ENCODE measurements at regions not wholly inside any gene's neighbourhood (a gene's known extent, or its start where the extent isn't known, plus 50 kb on each side); places are given as distances from the start of the nearest gene placed in this dataset.
"Not testable (repeated sequence)": the region's sequence is repeated elsewhere in the genome, so short reads cannot be mapped to it uniquely, and the experiment has no call there.

DNA sequence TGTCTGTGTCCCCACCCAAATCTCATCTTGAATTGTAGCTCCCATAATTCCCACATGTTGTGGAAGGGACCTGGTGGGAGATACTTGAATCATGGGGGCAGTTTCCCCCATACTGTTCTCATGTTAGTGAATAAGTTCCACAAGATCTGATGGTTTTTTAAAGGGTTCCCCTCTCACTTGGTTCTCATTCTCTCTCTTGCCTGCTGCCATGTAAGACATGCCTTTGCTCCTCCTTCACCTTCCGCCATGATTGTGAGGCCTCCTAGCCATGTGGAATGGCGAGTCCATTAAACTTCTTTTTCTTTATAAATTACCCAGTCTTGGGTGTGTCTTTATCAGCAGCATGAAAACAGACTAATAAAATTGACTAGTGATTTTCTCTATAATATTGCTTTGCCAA, 75.2 kb upstream of the SH3BP4 start:
- TF ChIP-seq JUND (IDR thresholded peaks at IDR 0.05; ENCODE audit: low read length); CTCF (IDR thresholded peaks at IDR 0.05; ENCODE audit: control extremely low read depth in 1 of 3, insufficient read depth in 1 of 3, low read depth in 1 of 3, low read length in 3 of 3); YY1 (IDR thresholded peaks at IDR 0.05; ENCODE audit: low read depth, low read length); RXRA (IDR thresholded peaks at IDR 0.05; ENCODE audit: insufficient read depth, low read depth, low read length); KDM4A (IDR thresholded peaks at IDR 0.05; ENCODE audit: low read depth, low read length, severe bottlenecking); GABPA (IDR thresholded peaks at IDR 0.05; ENCODE audit: borderline replicate concordance, insufficient read depth, low read length); ZNF274 (IDR thresholded peaks at IDR 0.05; ENCODE audit: borderline replicate concordance, extremely low read depth, low read length); FOSL1 (IDR thresholded peaks at IDR 0.05; ENCODE audit: insufficient read depth, low read depth, low read length); EGR1 (IDR thresholded peaks at IDR 0.05; ENCODE audit: borderline replicate concordance, low read depth, low read length); SP1 (IDR thresholded peaks at IDR 0.05; ENCODE audit: low read depth, low read length): not testable (repeated sequence)
- TF ChIP-seq, protein P1, sequence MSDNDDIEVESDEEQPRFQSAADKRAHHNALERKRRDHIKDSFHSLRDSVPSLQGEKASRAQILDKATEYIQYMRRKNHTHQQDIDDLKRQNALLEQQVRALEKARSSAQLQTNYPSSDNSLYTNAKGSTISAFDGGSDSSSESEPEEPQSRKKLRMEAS (IDR thresholded peaks at IDR 0.05): not testable (repeated sequence)
- TF ChIP-seq, protein P2, sequence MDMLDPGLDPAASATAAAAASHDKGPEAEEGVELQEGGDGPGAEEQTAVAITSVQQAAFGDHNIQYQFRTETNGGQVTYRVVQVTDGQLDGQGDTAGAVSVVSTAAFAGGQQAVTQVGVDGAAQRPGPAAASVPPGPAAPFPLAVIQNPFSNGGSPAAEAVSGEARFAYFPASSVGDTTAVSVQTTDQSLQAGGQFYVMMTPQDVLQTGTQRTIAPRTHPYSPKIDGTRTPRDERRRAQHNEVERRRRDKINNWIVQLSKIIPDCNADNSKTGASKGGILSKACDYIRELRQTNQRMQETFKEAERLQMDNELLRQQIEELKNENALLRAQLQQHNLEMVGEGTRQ (IDR thresholded peaks at IDR 0.05; ENCODE audit: low read length): not testable (repeated sequence)
